Nephron progenitor cell (in vitro differentiated cells): ENCODE measurements at regions not wholly inside any gene's neighbourhood (a gene's known extent, or its start where the extent isn't known, plus 50 kb on each side); places are given as distances from the start of the nearest gene placed in this dataset.
"Not testable (repeated sequence)": the region's sequence is repeated elsewhere in the genome, so short reads cannot be mapped to it uniquely, and the experiment has no call there.

Experiments used
- DNase-seq: peaks from one replicate; pipeline ENCODE4 v3.0.0; 2021
- H3K27ac Mint-ChIP-seq: 2 replicates; pipeline ENCODE4 v1.8.0; 2021; ENCODE audit warnings: mild to moderate bottlenecking, moderate library complexity, mixed read lengths
- H3K27me3 Mint-ChIP-seq: 2 replicates; pipeline ENCODE4 v1.8.0; 2021; ENCODE audit warnings: mild to moderate bottlenecking, low read depth, mixed read lengths; ENCODE audit not compliant: poor library complexity
- H3K36me3 Mint-ChIP-seq: 2 replicates; pipeline ENCODE4 v1.8.0; 2021; ENCODE audit warnings: low read depth, mixed read lengths
- H3K4me1 Mint-ChIP-seq: 2 replicates; pipeline ENCODE4 v1.8.0; 2021; ENCODE audit warnings: mixed read lengths
- H3K4me3 Mint-ChIP-seq: 2 replicates; pipeline ENCODE4 v1.8.0; 2021; ENCODE audit warnings: mild to moderate bottlenecking, moderate library complexity, mixed read lengths
- H3K9me3 Mint-ChIP-seq: 2 replicates; pipeline ENCODE4 v1.8.0; 2021; ENCODE audit warnings: mild to moderate bottlenecking, moderate library complexity, mixed read lengths
- CTCF ChIP-seq: fragments of 200-600 bp; sonication (generic); IDR thresholded peaks from 2 replicates; pipeline ENCODE4 v1.5.0; 2021; ENCODE audit warnings: antibody characterized with exemption

DNA sequence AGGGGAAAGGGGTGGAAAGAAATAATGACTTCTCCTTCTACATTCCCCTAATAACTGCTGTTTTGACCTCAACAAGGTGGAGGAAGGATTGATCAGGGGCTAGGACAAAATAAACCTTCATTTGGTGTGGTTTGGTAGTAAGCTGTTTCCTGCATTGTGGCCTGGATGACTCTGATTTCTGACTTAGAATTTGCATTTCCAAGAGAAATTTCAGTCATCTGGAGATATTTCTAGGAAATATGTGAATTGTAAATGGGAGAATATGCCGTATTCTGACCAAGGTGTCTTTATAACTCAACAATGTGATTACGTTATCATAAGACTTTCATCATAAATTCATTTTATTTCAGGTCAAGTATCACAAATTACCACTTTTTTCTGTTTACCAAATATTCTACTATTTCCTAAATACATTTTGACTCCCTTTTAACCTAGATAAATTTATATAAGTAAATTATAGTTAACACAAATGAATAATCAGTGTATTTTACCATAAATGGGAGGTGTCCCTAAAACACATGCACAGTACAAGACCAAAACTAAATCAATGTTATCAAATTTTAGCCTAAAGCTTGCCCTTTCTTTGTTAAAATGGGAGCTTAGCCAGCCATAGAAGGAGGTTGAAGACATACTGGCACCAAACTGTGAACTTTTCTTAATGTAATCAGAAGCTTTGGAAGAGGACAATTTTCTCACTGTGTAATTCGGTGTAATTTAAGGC, 828.8 kb downstream of the TMTC2 start:
- no peaks in the 10 kb centered on the region for H3K36me3 Mint-ChIP-seq
- no peak overlapping the region for H3K4me3 Mint-ChIP-seq
- peaks cover 9% of the 10 kb centered on the region for H3K4me1 Mint-ChIP-seq
- H3K27me3 Mint-ChIP-seq, result no peaks in the 10 kb centered on the region
- DNase-seq, result no peak
- H3K9me3 Mint-ChIP-seq, result no peaks in the 10 kb centered on the region
- TF ChIP-seq CTCF, result no peak
- no peak overlapping the region for H3K27ac Mint-ChIP-seq

DNA sequence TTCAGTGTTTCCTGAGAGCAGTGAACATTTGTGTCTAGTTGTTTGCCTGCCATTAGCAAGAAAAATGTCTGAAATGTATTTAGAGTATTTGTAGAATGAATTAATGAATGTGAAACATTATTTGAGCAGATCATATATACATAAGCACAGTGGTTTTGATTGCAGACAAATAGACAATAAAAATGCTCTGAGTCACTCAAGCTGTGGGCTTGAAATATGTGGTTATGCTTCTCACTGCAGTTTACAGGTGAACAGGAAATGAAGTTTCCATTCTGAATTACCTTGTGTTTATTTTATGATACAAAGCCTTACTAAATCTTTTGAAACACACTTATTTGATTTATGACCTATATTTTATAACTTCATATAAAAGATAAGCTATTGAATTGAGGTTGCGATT, 827.7 kb downstream of the TMTC2 start:
- no peak for TF ChIP-seq CTCF
- Mint-ChIP-seq H3K27ac (no peak overlapping the region), H3K4me1 (peaks cover 9% of the 10 kb centered on the region), H3K27me3 (no peaks in the 10 kb centered on the region), H3K36me3 (no peaks in the 10 kb centered on the region), H3K9me3 (no peaks in the 10 kb centered on the region), H3K4me3 (no peak overlapping the region)
- DNase-seq, result no peak

GRCh38 chr12:83506841-83507240, 820.1 kb downstream of the TMTC2 start:
- no peak overlapping the region for H3K4me3 Mint-ChIP-seq
- peaks cover 9% of the 10 kb centered on the region for H3K4me1 Mint-ChIP-seq
- no peaks in the 10 kb centered on the region for H3K36me3 Mint-ChIP-seq
- H3K9me3 Mint-ChIP-seq, result no peaks in the 10 kb centered on the region
- H3K27ac Mint-ChIP-seq, result no peak overlapping the region
- H3K27me3 Mint-ChIP-seq, result no peaks in the 10 kb centered on the region
- TF ChIP-seq CTCF, result no peak
- DNase-seq, result no peak

DNA sequence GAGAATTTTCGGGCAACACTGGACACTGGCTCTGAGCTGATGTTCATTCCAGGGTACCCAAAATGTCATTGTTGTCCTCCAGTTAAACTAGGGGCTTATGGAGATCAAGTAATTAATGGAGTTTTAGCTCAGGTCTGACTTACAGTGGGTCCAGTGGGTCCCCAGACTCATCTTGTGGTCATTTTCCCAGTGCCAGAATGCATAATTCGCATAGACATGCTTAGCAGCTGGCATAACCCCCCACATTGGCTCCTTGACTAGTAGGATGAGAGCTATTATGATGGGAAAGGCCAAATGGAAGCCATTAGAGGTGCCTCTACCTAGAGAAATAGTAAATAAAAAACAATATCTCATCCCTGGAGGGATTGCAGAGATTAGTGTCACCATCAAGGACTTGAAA, 818.9 kb downstream of the TMTC2 start:
- no peak overlapping the region for H3K4me3 Mint-ChIP-seq
- H3K4me1 Mint-ChIP-seq, result peaks cover under 1% of the 10 kb centered on the region
- no peaks in the 10 kb centered on the region for H3K27me3 Mint-ChIP-seq

GRCh38 chr12:83499894-83500293, 813.2 kb downstream of the TMTC2 start:
- H3K27me3 Mint-ChIP-seq, H3K27ac Mint-ChIP-seq, H3K4me1 Mint-ChIP-seq, H3K36me3 Mint-ChIP-seq, DNase-seq, H3K4me3 Mint-ChIP-seq: not testable (repeated sequence)
- H3K9me3 Mint-ChIP-seq, result peaks cover 18% of the 10 kb centered on the region

More for the DNA sequence above, 818.9 kb downstream of the TMTC2 start:
- no peak for TF ChIP-seq CTCF
- H3K9me3 Mint-ChIP-seq, result peaks cover 10% of the 10 kb centered on the region
- no peak overlapping the region for H3K27ac Mint-ChIP-seq
- no peak for DNase-seq
- no peaks in the 10 kb centered on the region for H3K36me3 Mint-ChIP-seq

GRCh38 chr12:83477696-83478095, 791.0 kb downstream of the TMTC2 start:
- Mint-ChIP-seq H3K27me3 (peaks cover 3% of the 10 kb centered on the region), H3K36me3 (no peaks in the 10 kb centered on the region), H3K4me3 (no peak overlapping the region), H3K4me1 (no peaks in the 10 kb centered on the region), H3K27ac (no peak overlapping the region), H3K9me3 (no peaks in the 10 kb centered on the region)
- TF ChIP-seq CTCF, result no peak
- no peak for DNase-seq
